ENCODE measurements at regions not wholly inside any gene's neighbourhood (a gene's known extent, or its start where the extent isn't known, plus 50 kb on each side); places are given as distances from the start of the nearest gene placed in this dataset.

DNA sequence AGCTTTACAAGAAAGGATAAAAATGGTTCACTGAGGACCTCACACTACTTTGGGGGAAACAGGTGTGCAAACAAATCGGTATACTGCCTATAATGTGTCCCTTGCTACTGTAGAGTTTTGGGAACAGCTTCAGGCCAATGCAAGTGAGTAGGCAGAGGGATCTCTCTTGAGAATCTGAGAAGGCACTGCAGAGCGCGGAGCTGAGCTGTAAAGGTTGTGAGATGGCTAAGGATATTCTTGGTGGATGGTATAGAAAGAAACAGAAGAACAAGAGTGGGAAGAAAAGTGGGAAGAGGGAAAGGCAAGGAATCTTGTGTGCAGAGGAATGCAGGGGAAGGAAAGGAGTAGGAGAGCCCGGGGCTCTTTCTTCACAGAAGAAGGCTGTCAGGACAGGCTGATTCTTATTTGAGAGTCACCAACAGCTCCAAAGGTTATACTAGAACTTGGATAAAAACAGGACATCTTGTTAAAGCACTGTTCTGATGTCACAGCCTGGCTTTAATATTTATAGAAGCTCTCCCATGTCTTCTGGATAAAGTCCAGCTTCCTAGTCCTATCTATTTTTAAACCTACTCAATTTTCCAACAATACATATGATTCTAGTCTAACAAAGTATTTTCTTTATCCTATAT, 985.6 kb upstream of the HS3ST1 start:
- no peak overlapping the region for H3K27ac ChIP-seq (ENCODE audit: low read length)
- peaks cover 7% of the 10 kb centered on the region for H3K4me1 ChIP-seq (ENCODE audit: control insufficient read depth, insufficient read depth, low read length)
- H3K4me3 ChIP-seq (ENCODE audit: low read length) = no peak overlapping the region
- DNase-seq = no peak
- WGBS (ENCODE audit: insufficient coverage, low lambda C conversion rate) = 86% methylated on average over 3 of the region's 4 CpGs
- no peaks in the 10 kb centered on the region for H3K27me3 ChIP-seq (ENCODE audit: control insufficient read depth, insufficient read depth, low read length)
- H3K9me3 ChIP-seq (ENCODE audit: control insufficient read depth, low read depth, low read length) = no peaks in the 10 kb centered on the region
- H3K36me3 ChIP-seq (ENCODE audit: control insufficient read depth, insufficient read depth, low read length) = no peaks in the 10 kb centered on the region

DNA sequence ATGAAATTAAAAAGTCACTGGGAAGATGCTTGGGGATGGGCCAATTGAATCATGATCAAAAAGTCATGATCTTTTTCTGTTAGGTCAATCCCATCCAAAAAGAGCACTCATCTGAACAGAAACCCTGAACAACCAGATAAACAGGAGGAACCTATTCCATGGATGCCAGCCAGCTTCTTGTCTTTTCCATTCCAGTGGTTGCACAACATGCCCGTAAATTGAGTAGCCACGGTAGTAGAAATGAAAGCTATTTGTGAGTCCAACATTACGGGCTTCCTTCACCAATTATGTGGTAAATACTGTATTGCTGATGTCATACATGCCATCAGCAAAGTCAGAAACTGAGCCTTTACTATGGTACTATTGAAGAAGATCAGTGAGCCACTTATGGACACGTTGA, 982.4 kb upstream of the HS3ST1 start:
- peak overlapping the region; percentile 4 for H3K27ac ChIP-seq (ENCODE audit: low read length)
- no peak for DNase-seq
- WGBS (ENCODE audit: insufficient coverage, low lambda C conversion rate) = no CpG with 5 or more reads among the region's 4 CpGs

DNA sequence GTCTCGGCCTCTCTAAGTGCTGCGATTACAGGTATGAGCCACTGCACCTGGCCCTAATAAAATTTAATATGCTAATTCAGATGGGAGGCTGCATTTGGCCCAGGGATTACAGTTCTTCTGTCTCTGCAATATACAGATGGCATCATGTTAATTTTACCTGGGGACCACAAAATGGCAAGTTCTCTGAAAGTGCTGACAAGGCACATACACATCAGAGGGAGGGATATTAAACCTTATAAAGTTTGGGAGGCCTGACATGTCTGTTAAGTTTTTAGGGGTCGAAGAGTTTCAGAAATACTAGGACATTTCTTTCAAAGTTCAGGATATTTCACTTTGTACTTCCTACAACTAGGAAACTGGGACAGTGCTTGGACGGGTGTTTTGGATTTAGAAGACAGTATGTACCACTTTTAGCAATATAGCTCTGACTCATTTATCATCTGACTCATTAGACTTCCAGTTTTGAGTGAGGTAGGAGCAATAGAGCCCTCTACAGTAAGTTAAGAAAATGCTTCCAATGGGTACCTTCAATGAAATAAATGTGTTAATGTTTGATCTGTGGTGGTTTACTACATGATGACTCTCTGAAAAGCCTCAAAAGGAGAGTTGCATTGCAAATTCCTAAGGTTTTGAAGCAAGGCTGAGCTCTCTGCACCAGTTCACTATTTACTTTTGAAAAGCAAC, 981.0 kb upstream of the HS3ST1 start:
- Histone ChIP-seq H3K4me3 (ENCODE audit: low read length) (no peak overlapping the region), H3K27ac (ENCODE audit: low read length) (no peak overlapping the region)

More for the DNA sequence above, 982.4 kb upstream of the HS3ST1 start:
- Histone ChIP-seq H3K4me1 (ENCODE audit: control insufficient read depth, insufficient read depth, low read length) (peaks cover 7% of the 10 kb centered on the region), H3K36me3 (ENCODE audit: control insufficient read depth, insufficient read depth, low read length) (no peaks in the 10 kb centered on the region), H3K27me3 (ENCODE audit: control insufficient read depth, insufficient read depth, low read length) (no peaks in the 10 kb centered on the region), H3K9me3 (ENCODE audit: control insufficient read depth, low read depth, low read length) (no peaks in the 10 kb centered on the region), H3K4me3 (ENCODE audit: low read length) (no peak overlapping the region)

DNA sequence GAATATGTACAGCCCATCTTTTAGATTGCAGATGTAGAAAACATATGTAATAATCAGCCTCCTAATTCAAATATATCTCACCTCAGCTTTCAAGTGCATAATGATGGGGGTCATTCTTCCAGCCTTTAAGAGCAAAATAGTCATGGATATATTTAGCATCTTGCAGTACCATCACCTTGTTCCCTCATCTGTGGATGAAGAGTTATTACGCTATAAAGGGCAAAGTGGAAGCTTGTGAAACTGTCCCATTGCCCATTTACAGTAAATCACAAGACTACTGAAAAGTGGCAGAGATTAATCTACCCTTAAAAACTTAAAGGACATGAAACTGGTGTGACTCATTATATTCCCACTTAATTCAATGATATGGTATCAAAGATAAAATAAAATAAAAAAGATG, 979.7 kb upstream of the HS3ST1 start:
- no peak for DNase-seq
- no peak overlapping the region for H3K4me3 ChIP-seq (ENCODE audit: low read length)
- H3K4me1 ChIP-seq (ENCODE audit: control insufficient read depth, insufficient read depth, low read length) = peaks cover 7% of the 10 kb centered on the region
- WGBS (ENCODE audit: insufficient coverage, low lambda C conversion rate) = no CpG with 5 or more reads among the region's 1 CpG
- H3K9me3 ChIP-seq (ENCODE audit: control insufficient read depth, low read depth, low read length) = no peaks in the 10 kb centered on the region
- H3K27me3 ChIP-seq (ENCODE audit: control insufficient read depth, insufficient read depth, low read length) = no peaks in the 10 kb centered on the region
- no peaks in the 10 kb centered on the region for H3K36me3 ChIP-seq (ENCODE audit: control insufficient read depth, insufficient read depth, low read length)
- H3K27ac ChIP-seq (ENCODE audit: low read length) = no peak overlapping the region

More for the DNA sequence above, 981.0 kb upstream of the HS3ST1 start:
- 57% methylated on average over 1 of the region's 4 CpGs for WGBS (ENCODE audit: insufficient coverage, low lambda C conversion rate)
- H3K9me3 ChIP-seq (ENCODE audit: control insufficient read depth, low read depth, low read length) = no peaks in the 10 kb centered on the region
- peak in 1 of 2 donors; percentile 25 for DNase-seq
- H3K27me3 ChIP-seq (ENCODE audit: control insufficient read depth, insufficient read depth, low read length) = no peaks in the 10 kb centered on the region
- H3K4me1 ChIP-seq (ENCODE audit: control insufficient read depth, insufficient read depth, low read length) = peaks cover 7% of the 10 kb centered on the region
- no peaks in the 10 kb centered on the region for H3K36me3 ChIP-seq (ENCODE audit: control insufficient read depth, insufficient read depth, low read length)

DNA sequence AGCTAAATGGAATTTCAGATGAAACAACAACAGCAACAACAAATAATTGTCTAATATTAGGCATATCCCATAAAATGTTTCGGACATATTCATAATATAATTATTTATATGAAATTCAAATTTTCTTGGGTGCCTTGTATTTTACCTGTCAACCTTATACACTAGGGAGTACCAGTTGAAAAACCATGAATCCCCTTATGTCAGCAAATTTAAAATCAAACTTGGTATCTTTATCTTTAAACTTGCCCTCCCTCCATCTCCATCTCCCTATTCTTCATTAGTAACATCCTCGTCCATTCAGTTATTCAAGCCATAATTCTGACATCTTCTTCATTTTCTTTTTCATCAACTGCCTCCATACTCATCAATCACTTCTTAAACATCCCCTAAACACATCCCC, 974.5 kb upstream of the HS3ST1 start:
- Histone ChIP-seq H3K36me3 (ENCODE audit: control insufficient read depth, insufficient read depth, low read length) (no peaks in the 10 kb centered on the region), H3K4me3 (ENCODE audit: low read length) (no peak overlapping the region), H3K4me1 (ENCODE audit: control insufficient read depth, insufficient read depth, low read length) (no peaks in the 10 kb centered on the region), H3K27ac (ENCODE audit: low read length) (no peak overlapping the region), H3K27me3 (ENCODE audit: control insufficient read depth, insufficient read depth, low read length) (no peaks in the 10 kb centered on the region), H3K9me3 (ENCODE audit: control insufficient read depth, low read depth, low read length) (no peaks in the 10 kb centered on the region)
- no peak for DNase-seq
- 100% methylated on average over 2 of the region's 2 CpGs for WGBS (ENCODE audit: insufficient coverage, low lambda C conversion rate)

DNA sequence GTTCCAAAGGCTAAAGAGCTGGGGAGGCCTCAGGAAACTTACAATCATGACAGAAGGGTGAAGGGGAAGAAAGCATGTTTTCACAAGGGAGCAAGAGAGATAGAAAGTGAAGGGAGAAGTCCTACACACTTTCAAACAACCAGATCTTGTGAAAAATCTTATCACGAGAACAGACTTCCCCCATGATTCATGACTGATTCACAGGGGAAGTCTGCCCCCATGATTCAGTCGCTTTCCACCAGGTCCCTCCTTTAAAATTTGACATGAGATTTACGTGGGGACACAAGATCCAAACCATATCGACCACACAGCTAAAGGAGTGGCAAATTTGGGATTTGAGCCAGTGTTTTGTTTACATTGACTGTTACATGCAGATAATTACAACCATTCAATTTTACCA, 971.1 kb upstream of the HS3ST1 start:
- DNase-seq = no peak
- Histone ChIP-seq H3K36me3 (ENCODE audit: control insufficient read depth, insufficient read depth, low read length) (no peaks in the 10 kb centered on the region), H3K27me3 (ENCODE audit: control insufficient read depth, insufficient read depth, low read length) (no peaks in the 10 kb centered on the region), H3K27ac (ENCODE audit: low read length) (no peak overlapping the region), H3K4me1 (ENCODE audit: control insufficient read depth, insufficient read depth, low read length) (no peaks in the 10 kb centered on the region), H3K4me3 (ENCODE audit: low read length) (no peak overlapping the region), H3K9me3 (ENCODE audit: control insufficient read depth, low read depth, low read length) (no peaks in the 10 kb centered on the region)
- no CpG with 5 or more reads among the region's 4 CpGs for WGBS (ENCODE audit: insufficient coverage, low lambda C conversion rate)

DNA sequence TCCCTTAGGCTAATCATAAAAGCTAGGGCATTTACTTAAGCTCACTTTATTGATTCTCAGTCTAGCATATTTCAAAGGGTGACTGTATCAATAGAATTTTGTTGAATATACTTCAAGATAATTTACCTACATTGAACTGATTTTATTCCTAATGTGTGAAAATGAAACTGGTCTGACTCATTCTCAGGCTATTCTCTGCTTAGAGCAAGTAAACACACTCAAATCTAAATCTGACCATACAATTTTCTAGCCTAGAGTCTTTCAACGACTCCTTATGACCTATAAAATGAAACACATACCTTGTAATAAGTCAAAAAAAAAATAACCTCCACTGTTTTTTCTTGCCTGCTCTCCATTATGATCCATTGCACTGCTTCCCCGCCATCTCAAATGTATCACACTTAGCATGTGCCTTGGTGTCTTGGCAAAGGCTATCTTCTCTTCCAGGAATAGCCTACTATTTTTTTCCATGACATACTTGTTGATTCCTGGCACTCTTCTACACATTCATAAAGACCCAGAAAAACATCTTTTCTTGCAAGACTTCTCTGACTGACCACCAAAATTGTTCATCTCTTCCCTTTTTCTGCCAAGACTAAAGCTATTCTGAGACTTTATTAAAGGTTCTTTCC, 965.1 kb upstream of the HS3ST1 start:
- DNase-seq = no peak
- Histone ChIP-seq H3K9me3 (ENCODE audit: control insufficient read depth, low read depth, low read length) (no peaks in the 10 kb centered on the region), H3K4me3 (ENCODE audit: low read length) (no peak overlapping the region), H3K4me1 (ENCODE audit: control insufficient read depth, insufficient read depth, low read length) (no peaks in the 10 kb centered on the region), H3K27me3 (ENCODE audit: control insufficient read depth, insufficient read depth, low read length) (no peaks in the 10 kb centered on the region), H3K27ac (ENCODE audit: low read length) (no peak overlapping the region), H3K36me3 (ENCODE audit: control insufficient read depth, insufficient read depth, low read length) (no peaks in the 10 kb centered on the region)
- WGBS (ENCODE audit: insufficient coverage, low lambda C conversion rate) = no CpG with 5 or more reads among the region's 2 CpGs

DNA sequence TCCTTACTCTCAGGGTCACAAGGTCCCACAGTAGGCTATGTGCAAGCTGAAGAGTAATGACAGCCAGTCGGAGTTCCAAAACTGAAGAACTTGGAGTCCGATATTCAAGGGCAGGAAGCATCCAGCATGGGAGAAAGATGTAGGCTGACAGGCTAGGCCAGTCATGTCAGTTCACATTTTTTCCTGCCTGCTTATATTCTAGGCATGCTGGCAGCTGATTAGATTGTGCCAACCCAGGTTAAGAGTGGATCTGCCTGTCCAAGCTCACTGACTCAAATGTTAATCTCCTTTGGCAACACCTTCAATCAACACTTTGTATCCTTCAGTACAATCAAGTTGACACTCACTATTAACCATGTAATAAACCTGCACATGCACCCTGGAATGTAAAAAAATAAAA, 960.9 kb upstream of the HS3ST1 start:
- H3K4me3 ChIP-seq (ENCODE audit: low read length) = no peak overlapping the region
- no peaks in the 10 kb centered on the region for H3K27me3 ChIP-seq (ENCODE audit: control insufficient read depth, insufficient read depth, low read length)
- WGBS (ENCODE audit: insufficient coverage, low lambda C conversion rate) = no CpG with 5 or more reads among the region's 2 CpGs
- no peaks in the 10 kb centered on the region for H3K4me1 ChIP-seq (ENCODE audit: control insufficient read depth, insufficient read depth, low read length)
- no peaks in the 10 kb centered on the region for H3K9me3 ChIP-seq (ENCODE audit: control insufficient read depth, low read depth, low read length)
- DNase-seq = no peak
- H3K36me3 ChIP-seq (ENCODE audit: control insufficient read depth, insufficient read depth, low read length) = no peaks in the 10 kb centered on the region
- no peak overlapping the region for H3K27ac ChIP-seq (ENCODE audit: low read length)

DNA sequence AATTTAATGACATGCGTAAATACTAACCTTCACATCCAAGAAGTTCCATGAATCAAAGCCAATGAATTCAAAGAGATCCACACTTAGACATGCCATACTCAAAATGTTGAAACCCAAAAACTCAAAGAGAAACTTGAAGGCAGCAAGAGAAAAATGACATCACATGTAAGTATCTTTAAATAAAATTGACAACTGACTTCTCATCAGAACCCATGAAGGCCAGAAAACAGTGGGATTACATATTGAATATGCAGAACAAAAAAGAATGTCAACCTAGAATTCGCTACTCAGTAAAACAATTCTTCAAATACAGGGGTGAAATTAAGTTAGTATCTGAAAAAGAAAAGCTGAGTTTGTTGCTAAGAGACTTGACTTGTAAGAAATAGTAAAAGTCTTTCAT, 953.9 kb upstream of the HS3ST1 start:
- Histone ChIP-seq H3K36me3 (ENCODE audit: control insufficient read depth, insufficient read depth, low read length) (no peaks in the 10 kb centered on the region), H3K27me3 (ENCODE audit: control insufficient read depth, insufficient read depth, low read length) (no peaks in the 10 kb centered on the region), H3K4me1 (ENCODE audit: control insufficient read depth, insufficient read depth, low read length) (no peaks in the 10 kb centered on the region), H3K9me3 (ENCODE audit: control insufficient read depth, low read depth, low read length) (peaks cover 7% of the 10 kb centered on the region), H3K4me3 (ENCODE audit: low read length) (no peak overlapping the region), H3K27ac (ENCODE audit: low read length) (no peak overlapping the region)
- 100% methylated on average over 2 of the region's 2 CpGs for WGBS (ENCODE audit: insufficient coverage, low lambda C conversion rate)
- DNase-seq = no peak

DNA sequence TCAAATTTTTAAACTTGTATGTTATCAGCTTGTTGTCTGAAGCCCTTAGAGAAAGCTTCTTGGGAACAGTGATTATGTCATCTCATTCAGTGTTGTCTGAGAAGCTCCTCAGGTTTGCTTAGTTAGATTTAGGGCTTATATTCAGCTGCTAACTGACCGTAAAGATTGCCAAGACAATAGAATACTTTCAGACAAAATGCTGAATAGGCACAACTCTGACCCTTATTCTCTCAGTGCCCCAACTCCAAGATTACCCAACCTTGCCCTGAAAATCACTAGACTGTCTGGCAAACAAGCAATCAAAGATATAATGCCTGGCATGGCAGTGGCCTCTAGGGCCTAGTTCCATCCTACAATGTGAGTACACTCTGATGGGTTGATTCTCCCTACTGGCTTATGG, 950.5 kb upstream of the HS3ST1 start:
- Histone ChIP-seq H3K27me3 (ENCODE audit: control insufficient read depth, insufficient read depth, low read length) (no peaks in the 10 kb centered on the region), H3K27ac (ENCODE audit: low read length) (no peak overlapping the region), H3K4me3 (ENCODE audit: low read length) (no peak overlapping the region), H3K9me3 (ENCODE audit: control insufficient read depth, low read depth, low read length) (peaks cover 7% of the 10 kb centered on the region), H3K4me1 (ENCODE audit: control insufficient read depth, insufficient read depth, low read length) (no peaks in the 10 kb centered on the region), H3K36me3 (ENCODE audit: control insufficient read depth, insufficient read depth, low read length) (no peaks in the 10 kb centered on the region)
- DNase-seq = no peak
- WGBS (ENCODE audit: insufficient coverage, low lambda C conversion rate) = no CpG with 5 or more reads among the region's 1 CpG
